Right atrium auricular region (tissue), 2 donors: ENCODE measurements at regions not wholly inside any gene's neighbourhood (a gene's known extent, or its start where the extent isn't known, plus 50 kb on each side); places are given as distances from the start of the nearest gene placed in this dataset.
"Not testable (repeated sequence)": the region's sequence is repeated elsewhere in the genome, so short reads cannot be mapped to it uniquely, and the experiment has no call there.

Experiments used
- DNase-seq: peaks from one replicate; pipeline ENCODE4 v3.0.0-alpha.2; 2019; ENCODE audit warnings: low spot score
- H3K27ac ChIP-seq, 2 donors: fragments of 200-600 bp; sonication (generic); 1 replicate in 1 of 2; 2 replicates in 1 of 2; pipeline ENCODE4 v1.5.1; 2016 to 2019
- H3K27me3 ChIP-seq, 2 donors: fragments of 200-600 bp; sonication (generic); one replicate each; pipeline versions ENCODE4 v1.5.1 to v1.6.0; 2017 to 2019
- H3K36me3 ChIP-seq: fragments of 200-600 bp; sonication (generic); one replicate; pipeline ENCODE4 v1.5.1; 2016
- H3K4me1 ChIP-seq, 2 donors: fragments of 200-600 bp; sonication (generic); one replicate each; pipeline versions ENCODE4 v1.5.1 to v1.6.0; 2017 to 2019
- H3K4me3 ChIP-seq, 2 donors: fragments of 200-600 bp; sonication (generic); 1 replicate in 1 of 2; 2 replicates in 1 of 2; pipeline ENCODE4 v1.5.1; 2017 to 2019; ENCODE audit warnings: mild to moderate bottlenecking in 1 of 2, moderate library complexity in 1 of 2
- H3K9me3 ChIP-seq, 2 donors: fragments of 200-600 bp; sonication (generic); one replicate each; pipeline ENCODE4 v1.5.1; 2019
- CTCF ChIP-seq, 2 donors: fragments of 200-600 bp; sonication (generic); IDR thresholded peaks; one replicate each; pipeline ENCODE4 v1.5.1; 2019; ENCODE audit warnings: antibody characterized with exemption in 2 of 2

DNA sequence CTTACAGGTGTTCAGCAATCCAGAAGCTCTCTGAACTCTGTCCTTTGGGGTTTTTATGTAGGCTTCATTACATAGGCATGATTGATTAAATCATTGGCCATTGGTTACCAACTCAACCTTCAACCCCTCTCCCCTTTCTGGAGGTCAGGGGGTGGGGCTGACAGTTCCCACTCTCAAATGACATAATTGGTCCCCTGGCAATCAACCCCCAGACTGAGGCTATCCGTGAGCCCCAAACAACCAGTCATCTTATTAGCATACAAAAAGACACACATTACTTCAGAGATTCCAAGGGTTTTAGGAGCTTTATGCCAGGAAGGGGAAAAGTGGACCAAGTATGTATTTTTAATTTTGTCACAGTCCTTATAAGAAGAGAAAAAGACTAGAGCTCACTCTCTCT, 92.1 kb downstream of the ZNF467 start:
- Histone ChIP-seq H3K9me3 (peaks cover 0 to 6% of the 10 kb centered on the region in 2 donors), H3K4me1 (no peaks in the 10 kb centered on the region), H3K27ac (no peak overlapping the region), H3K36me3 (no peaks in the 10 kb centered on the region), H3K27me3 (no peaks in the 10 kb centered on the region), H3K4me3 (no peak overlapping the region)
- no peak for DNase-seq
- no peak for TF ChIP-seq CTCF (IDR thresholded peaks at IDR 0.05)

DNA sequence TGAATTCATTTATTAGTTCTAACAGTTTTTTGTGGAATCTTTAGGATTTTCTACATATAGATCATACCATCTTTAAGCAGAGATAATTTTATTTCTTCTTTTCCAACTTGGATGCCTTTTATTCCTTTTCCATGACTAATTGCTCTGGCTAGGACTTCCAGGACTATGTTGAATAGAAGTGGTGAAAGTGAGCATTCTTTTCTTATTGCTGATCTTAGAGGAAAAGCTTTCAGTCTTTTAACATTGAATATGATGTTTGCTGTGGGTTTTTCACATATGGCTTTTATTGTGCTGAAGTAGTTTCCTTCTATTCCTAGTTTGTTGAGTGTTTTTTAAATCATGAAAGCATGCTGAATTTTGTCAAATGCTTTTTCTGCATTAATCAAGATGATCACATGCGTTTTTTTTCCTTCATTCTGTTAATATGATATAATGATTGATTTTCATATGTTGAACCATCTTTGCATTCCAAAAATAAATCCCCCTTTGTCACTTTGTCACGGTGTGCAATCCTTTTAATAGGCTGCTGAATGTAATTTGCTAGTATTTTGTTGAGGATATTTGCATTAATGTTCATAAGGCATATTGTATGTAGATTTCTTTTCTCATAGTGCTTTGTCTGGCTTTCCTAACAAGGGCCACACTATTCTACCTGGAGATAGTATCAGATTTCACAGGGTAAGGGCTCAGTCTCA, 92.9 kb downstream of the ZNF467 start:
- Histone ChIP-seq H3K9me3 (peaks cover 0 to 6% of the 10 kb centered on the region in 2 donors), H3K36me3 (no peaks in the 10 kb centered on the region), H3K4me1 (no peaks in the 10 kb centered on the region), H3K4me3 (no peak overlapping the region), H3K27me3 (no peaks in the 10 kb centered on the region), H3K27ac (no peak overlapping the region)
- no peak for TF ChIP-seq CTCF (IDR thresholded peaks at IDR 0.05)
- DNase-seq, result no peak

DNA sequence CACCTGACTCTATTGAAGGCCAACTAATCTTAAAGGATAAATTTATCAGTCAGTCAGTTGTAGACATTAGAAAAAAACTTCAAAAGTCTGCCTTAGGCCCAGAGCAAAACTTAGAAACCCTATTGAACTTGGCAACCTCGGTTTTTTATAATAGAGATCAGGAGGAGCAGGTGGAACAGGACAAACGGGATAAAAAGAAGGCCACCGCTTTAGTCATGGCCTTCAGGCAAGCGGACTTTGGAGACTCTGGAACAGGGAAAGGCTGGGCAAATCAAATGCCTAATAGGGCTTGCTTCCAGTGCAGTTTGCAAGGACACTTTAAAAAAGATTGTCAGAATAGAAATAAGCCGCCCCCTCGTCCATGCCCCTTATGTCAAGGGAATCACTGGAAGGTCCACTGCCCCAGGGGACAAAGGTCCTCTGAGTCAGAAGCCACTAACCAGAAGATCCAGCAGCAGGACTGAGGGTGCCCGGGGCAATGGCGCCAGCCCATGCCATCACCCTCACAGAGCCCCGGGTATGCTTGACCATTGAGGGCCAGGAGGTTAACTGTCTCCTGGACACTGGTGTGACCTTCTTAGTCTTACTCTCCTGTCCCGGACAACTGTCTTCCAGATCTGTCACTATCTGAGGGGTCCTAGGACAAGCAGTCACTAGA, 98.5 kb downstream of the ZNF467 start:
- H3K27me3 ChIP-seq, result not testable (repeated sequence)

GRCh38 chr7:149673006-149673405, 100.4 kb downstream of the ZNF467 start:
- TF ChIP-seq CTCF (IDR thresholded peaks at IDR 0.05), result no peak
- DNase-seq, result no peak
- no peaks in the 10 kb centered on the region for H3K36me3 ChIP-seq

More for the DNA sequence above, 98.5 kb downstream of the ZNF467 start:
- not testable (repeated sequence) for H3K36me3 ChIP-seq, H3K27ac ChIP-seq, H3K4me1 ChIP-seq, H3K4me3 ChIP-seq, H3K9me3 ChIP-seq, DNase-seq

DNA sequence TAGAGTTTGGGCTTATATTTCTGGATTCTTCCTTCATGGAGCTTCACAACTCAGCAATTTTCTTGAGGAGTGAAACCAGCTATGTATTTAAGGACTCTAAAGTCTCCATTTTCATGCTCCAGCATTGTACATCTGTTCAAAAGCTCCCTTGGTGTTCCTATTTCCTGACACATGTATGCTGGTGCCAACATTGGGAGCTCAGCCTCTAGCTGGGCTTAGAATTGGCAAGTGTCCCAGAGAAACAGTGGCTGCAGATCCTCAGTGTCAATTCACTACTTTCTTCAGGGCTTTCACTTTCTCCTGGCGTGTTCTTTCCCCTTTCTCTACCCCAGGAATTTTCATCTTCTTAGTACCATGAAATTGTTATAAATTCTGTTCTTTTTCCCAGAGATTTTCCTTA, 103.1 kb downstream of the ZNF467 start:
- DNase-seq, result peak; percentile 66

More at GRCh38 chr7:149673006-149673405, 100.4 kb downstream of the ZNF467 start:
- Histone ChIP-seq H3K9me3 (no peaks in the 10 kb centered on the region), H3K27ac (no peak overlapping the region), H3K4me3 (no peak overlapping the region), H3K27me3 (no peaks in the 10 kb centered on the region), H3K4me1 (peaks cover 0 to 9% of the 10 kb centered on the region in 2 donors)

More for the DNA sequence above, 103.1 kb downstream of the ZNF467 start:
- Histone ChIP-seq H3K9me3 (no peaks in the 10 kb centered on the region), H3K4me3 (no peak overlapping the region), H3K36me3 (no peaks in the 10 kb centered on the region), H3K4me1 (peaks cover 0 to 9% of the 10 kb centered on the region in 2 donors), H3K27me3 (no peaks in the 10 kb centered on the region), H3K27ac (no peak overlapping the region)
- no peak for TF ChIP-seq CTCF (IDR thresholded peaks at IDR 0.05)
